Stimulated activated CD4-positive, alpha-beta T cell treated with anti-CD3 and anti-CD28 coated beads, Interleukin-2, amount 100 ng/mL, for 48 hours (primary cell): ENCODE measurements at regions not wholly inside any gene's neighbourhood (a gene's known extent, or its start where the extent isn't known, plus 50 kb on each side); places are given as distances from the start of the nearest gene placed in this dataset.

Experiments
- DNase-seq, 2 donors: peaks; one replicate each; pipeline ENCODE4 v3.0.0-alpha.2; 2020

GRCh38 chr13:90519157-90519556, 828.3 kb upstream of the MIR17HG start:
- DNase-seq, result no peak

- no peak for DNase-seq
Observed at GRCh38 chr13:90526711-90527110, 820.8 kb upstream of the MIR17HG start.

- no peak for DNase-seq
Observed at GRCh38 chr13:90531744-90532143, 815.7 kb upstream of the MIR17HG start.

- no peak for DNase-seq
Observed at GRCh38 chr13:90532861-90533492, 814.5 kb upstream of the MIR17HG start.

- no peak for DNase-seq
Observed at GRCh38 chr13:90533866-90534265, 813.6 kb upstream of the MIR17HG start.

GRCh38 chr13:90534617-90535370, 812.7 kb upstream of the MIR17HG start:
- DNase-seq, result no peak

GRCh38 chr13:90535421-90535820, 812.1 kb upstream of the MIR17HG start:
- DNase-seq, result no peak

- no peak for DNase-seq
Observed at GRCh38 chr13:90538063-90538462, 809.4 kb upstream of the MIR17HG start.

- DNase-seq, result no peak
Observed at GRCh38 chr13:90541346-90541745, 806.1 kb upstream of the MIR17HG start.

- DNase-seq, result no peak
Observed at GRCh38 chr13:90542959-90543505, 804.5 kb upstream of the MIR17HG start.

- DNase-seq, result no peak
Observed at GRCh38 chr13:90545070-90545840, 802.2 kb upstream of the MIR17HG start.

- DNase-seq, result no peak
Observed at GRCh38 chr13:90547272-90547790, 800.2 kb upstream of the MIR17HG start.

- DNase-seq, result no peak
Observed at GRCh38 chr13:90551253-90551652, 796.2 kb upstream of the MIR17HG start.

GRCh38 chr13:90552702-90553101, 794.8 kb upstream of the MIR17HG start:
- no peak for DNase-seq

GRCh38 chr13:90553159-90553558, 794.3 kb upstream of the MIR17HG start:
- no peak for DNase-seq

GRCh38 chr13:90557626-90558025, 789.9 kb upstream of the MIR17HG start:
- DNase-seq, result no peak

GRCh38 chr13:90562443-90562842, 785.0 kb upstream of the MIR17HG start:
- no peak for DNase-seq

- no peak for DNase-seq
Observed at GRCh38 chr13:90564096-90564495, 783.4 kb upstream of the MIR17HG start.

GRCh38 chr13:90564566-90564965, 782.9 kb upstream of the MIR17HG start:
- DNase-seq, result no peak

- no peak for DNase-seq
Observed at GRCh38 chr13:90565985-90566713, 781.3 kb upstream of the MIR17HG start.

GRCh38 chr13:90568165-90568564, 779.3 kb upstream of the MIR17HG start:
- DNase-seq, result no peak

- no peak for DNase-seq
Observed at GRCh38 chr13:90576067-90576466, 771.4 kb upstream of the MIR17HG start.

GRCh38 chr13:90577726-90578125, 769.8 kb upstream of the MIR17HG start:
- DNase-seq, result no peak
